ENCODE measurements at regions not wholly inside any gene's neighbourhood (a gene's known extent, or its start where the extent isn't known, plus 50 kb on each side); places are given as distances from the start of the nearest gene placed in this dataset.

GRCh38 chr14:71475916-71476315 is 456.3 kb upstream of the RGS6 start:
- TF ChIP-seq, protein P1, sequence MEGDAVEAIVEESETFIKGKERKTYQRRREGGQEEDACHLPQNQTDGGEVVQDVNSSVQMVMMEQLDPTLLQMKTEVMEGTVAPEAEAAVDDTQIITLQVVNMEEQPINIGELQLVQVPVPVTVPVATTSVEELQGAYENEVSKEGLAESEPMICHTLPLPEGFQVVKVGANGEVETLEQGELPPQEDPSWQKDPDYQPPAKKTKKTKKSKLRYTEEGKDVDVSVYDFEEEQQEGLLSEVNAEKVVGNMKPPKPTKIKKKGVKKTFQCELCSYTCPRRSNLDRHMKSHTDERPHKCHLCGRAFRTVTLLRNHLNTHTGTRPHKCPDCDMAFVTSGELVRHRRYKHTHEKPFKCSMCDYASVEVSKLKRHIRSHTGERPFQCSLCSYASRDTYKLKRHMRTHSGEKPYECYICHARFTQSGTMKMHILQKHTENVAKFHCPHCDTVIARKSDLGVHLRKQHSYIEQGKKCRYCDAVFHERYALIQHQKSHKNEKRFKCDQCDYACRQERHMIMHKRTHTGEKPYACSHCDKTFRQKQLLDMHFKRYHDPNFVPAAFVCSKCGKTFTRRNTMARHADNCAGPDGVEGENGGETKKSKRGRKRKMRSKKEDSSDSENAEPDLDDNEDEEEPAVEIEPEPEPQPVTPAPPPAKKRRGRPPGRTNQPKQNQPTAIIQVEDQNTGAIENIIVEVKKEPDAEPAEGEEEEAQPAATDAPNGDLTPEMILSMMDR (IDR thresholded peaks at IDR 0.05): no peak
- TF ChIP-seq POLR2AphosphoS5 (IDR thresholded peaks at IDR 0.05) (no peak), POLR2A (IDR thresholded peaks at IDR 0.05) (no peak)

Measured in transverse colon (tissue), 4 donors.